ENCODE measurements at regions not wholly inside any gene's neighbourhood (a gene's known extent, or its start where the extent isn't known, plus 50 kb on each side); places are given as distances from the start of the nearest gene placed in this dataset.
"Not testable (repeated sequence)": the region's sequence is repeated elsewhere in the genome, so short reads cannot be mapped to it uniquely, and the experiment has no call there.

- Mint-ChIP-seq H3K36me3 (ENCODE audit: low read depth) (no peaks in the 10 kb centered on the region), H3K27me3 (no peaks in the 10 kb centered on the region), H3K9me3 (no peaks in the 10 kb centered on the region), H3K4me1 (ENCODE audit: low read depth) (peaks cover 40% of the 10 kb centered on the region), H3K4me3 (no peak overlapping the region), H3K27ac (peak overlapping the region; percentile 11)
Observed at GRCh38 chr13:33547035-33547434, 261.5 kb upstream of the STARD13 start.

DNA sequence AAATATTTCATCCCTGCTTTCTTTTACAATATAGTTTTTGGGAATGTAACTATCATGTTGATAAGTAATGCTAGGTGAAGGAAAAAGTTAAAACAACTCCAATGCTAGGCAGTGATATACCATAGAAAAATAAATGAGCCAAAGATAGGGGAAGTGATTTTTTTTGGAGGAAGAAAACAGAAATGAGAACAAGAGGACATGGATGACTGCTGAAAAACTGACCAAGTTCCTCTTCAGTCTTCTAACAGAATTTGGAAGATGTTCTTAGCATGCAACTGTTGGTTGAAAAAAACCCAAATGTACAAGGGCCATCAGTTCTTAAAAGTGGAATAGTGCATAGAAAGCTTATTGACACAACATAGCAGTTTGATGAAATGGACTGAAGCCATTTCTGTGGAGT is 262.5 kb upstream of the STARD13 start:
- Mint-ChIP-seq H3K27me3 (no peaks in the 10 kb centered on the region), H3K27ac (no peak overlapping the region), H3K4me1 (ENCODE audit: low read depth) (peaks cover 35% of the 10 kb centered on the region), H3K36me3 (ENCODE audit: low read depth) (no peaks in the 10 kb centered on the region), H3K4me3 (no peak overlapping the region), H3K9me3 (no peaks in the 10 kb centered on the region)

- no peaks in the 10 kb centered on the region for H3K36me3 Mint-ChIP-seq (ENCODE audit: low read depth)
- no peaks in the 10 kb centered on the region for H3K27me3 Mint-ChIP-seq
- no peaks in the 10 kb centered on the region for H3K9me3 Mint-ChIP-seq
- no peak overlapping the region for H3K4me3 Mint-ChIP-seq
- no peak overlapping the region for H3K27ac Mint-ChIP-seq
- H3K4me1 Mint-ChIP-seq (ENCODE audit: low read depth), result peaks cover 24% of the 10 kb centered on the region
Observed at GRCh38 chr13:33550276-33550675, 264.7 kb upstream of the STARD13 start.

GRCh38 chr13:33550885-33551284 is 265.3 kb upstream of the STARD13 start:
- no peaks in the 10 kb centered on the region for H3K36me3 Mint-ChIP-seq (ENCODE audit: low read depth)
- no peaks in the 10 kb centered on the region for H3K9me3 Mint-ChIP-seq
- H3K4me1 Mint-ChIP-seq (ENCODE audit: low read depth), result peaks cover 19% of the 10 kb centered on the region
- no peak overlapping the region for H3K4me3 Mint-ChIP-seq
- peak overlapping the region; percentile 52 for H3K27ac Mint-ChIP-seq
- peaks cover 5% of the 10 kb centered on the region for H3K27me3 Mint-ChIP-seq

- peaks cover 11% of the 10 kb centered on the region for H3K27me3 Mint-ChIP-seq
- no peak overlapping the region for H3K27ac Mint-ChIP-seq
- no peak overlapping the region for H3K4me3 Mint-ChIP-seq
- peaks cover 9% of the 10 kb centered on the region for H3K4me1 Mint-ChIP-seq (ENCODE audit: low read depth)
- H3K36me3 Mint-ChIP-seq (ENCODE audit: low read depth), result no peaks in the 10 kb centered on the region
- no peaks in the 10 kb centered on the region for H3K9me3 Mint-ChIP-seq
Observed at GRCh38 chr13:33554919-33555791, 262.8 kb upstream of the RFC3 start.

DNA sequence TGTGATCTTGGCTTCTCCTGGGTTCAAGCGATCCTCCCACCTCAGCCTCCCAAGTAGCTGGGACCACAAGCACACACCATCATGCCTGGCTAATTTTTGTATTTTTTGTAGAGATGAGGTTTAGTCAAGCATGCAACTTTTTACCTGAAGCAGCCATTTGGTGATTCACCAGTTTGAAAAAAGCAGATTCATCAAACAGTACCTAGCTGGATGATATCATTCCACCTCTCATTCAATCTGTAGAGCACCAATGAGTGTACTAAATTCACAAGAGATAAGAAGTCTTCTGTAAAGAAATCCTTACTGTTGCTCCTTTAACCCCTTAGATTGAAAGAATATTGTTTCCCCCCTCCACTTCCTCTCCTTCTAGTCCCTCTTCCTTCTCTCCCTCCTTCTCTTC is 261.1 kb upstream of the RFC3 start:
- peaks cover 9% of the 10 kb centered on the region for H3K4me1 Mint-ChIP-seq (ENCODE audit: low read depth)
- no peak overlapping the region for H3K4me3 Mint-ChIP-seq
- H3K27me3 Mint-ChIP-seq, result peaks cover 15% of the 10 kb centered on the region
- H3K36me3 Mint-ChIP-seq (ENCODE audit: low read depth), result no peaks in the 10 kb centered on the region
- no peaks in the 10 kb centered on the region for H3K9me3 Mint-ChIP-seq
- H3K27ac Mint-ChIP-seq, result no peak overlapping the region

- H3K36me3 Mint-ChIP-seq (ENCODE audit: low read depth), result no peaks in the 10 kb centered on the region
- H3K27ac Mint-ChIP-seq, result no peak overlapping the region
- no peak overlapping the region for H3K4me3 Mint-ChIP-seq
- H3K4me1 Mint-ChIP-seq (ENCODE audit: low read depth), result no peaks in the 10 kb centered on the region
- no peaks in the 10 kb centered on the region for H3K9me3 Mint-ChIP-seq
- H3K27me3 Mint-ChIP-seq, result peaks cover 21% of the 10 kb centered on the region
Observed at GRCh38 chr13:33560726-33561125, 257.2 kb upstream of the RFC3 start.

- no peak overlapping the region for H3K27ac Mint-ChIP-seq
- no peaks in the 10 kb centered on the region for H3K9me3 Mint-ChIP-seq
- H3K4me3 Mint-ChIP-seq, result no peak overlapping the region
- H3K27me3 Mint-ChIP-seq, result peaks cover 19% of the 10 kb centered on the region
- H3K4me1 Mint-ChIP-seq (ENCODE audit: low read depth), result no peaks in the 10 kb centered on the region
- H3K36me3 Mint-ChIP-seq (ENCODE audit: low read depth), result no peaks in the 10 kb centered on the region
Observed at GRCh38 chr13:33561627-33562026, 256.3 kb upstream of the RFC3 start.

GRCh38 chr13:33571618-33572017 is 246.3 kb upstream of the RFC3 start:
- Mint-ChIP-seq H3K9me3 (no peaks in the 10 kb centered on the region), H3K27ac (no peak overlapping the region), H3K4me1 (ENCODE audit: low read depth) (no peaks in the 10 kb centered on the region), H3K36me3 (ENCODE audit: low read depth) (no peaks in the 10 kb centered on the region), H3K4me3 (no peak overlapping the region), H3K27me3 (peaks cover 8% of the 10 kb centered on the region)

GRCh38 chr13:33572322-33572721 is 245.6 kb upstream of the RFC3 start:
- H3K4me3 Mint-ChIP-seq; H3K9me3 Mint-ChIP-seq; H3K36me3 Mint-ChIP-seq (ENCODE audit: low read depth); H3K4me1 Mint-ChIP-seq (ENCODE audit: low read depth); H3K27ac Mint-ChIP-seq: not testable (repeated sequence)
- peaks cover 10% of the 10 kb centered on the region for H3K27me3 Mint-ChIP-seq

DNA sequence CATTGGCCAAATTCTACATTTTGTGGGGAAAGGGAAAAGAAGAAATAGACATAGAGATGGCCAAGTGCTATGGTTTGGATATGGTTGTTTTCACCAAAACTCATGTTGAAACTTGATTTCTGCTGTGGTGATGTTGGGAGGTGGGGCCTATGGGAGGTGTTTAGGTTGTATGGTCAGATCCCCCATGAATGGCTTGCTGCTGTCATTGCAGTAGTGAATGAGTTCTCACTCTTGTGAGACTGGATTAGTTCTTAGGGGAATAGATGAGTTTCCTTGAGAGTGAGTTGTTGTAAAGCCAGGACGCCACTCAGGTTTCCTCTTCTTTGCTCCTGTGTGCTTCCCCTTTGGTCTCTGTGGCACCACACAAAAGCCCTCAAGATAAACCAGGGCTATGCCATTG is 242.6 kb upstream of the RFC3 start:
- Mint-ChIP-seq H3K9me3 (no peaks in the 10 kb centered on the region), H3K27me3 (peaks cover 27% of the 10 kb centered on the region), H3K4me1 (ENCODE audit: low read depth) (no peaks in the 10 kb centered on the region), H3K36me3 (ENCODE audit: low read depth) (no peaks in the 10 kb centered on the region), H3K4me3 (no peak overlapping the region), H3K27ac (no peak overlapping the region)

GRCh38 chr13:33577007-33577406 is 240.9 kb upstream of the RFC3 start:
- Mint-ChIP-seq H3K9me3 (no peaks in the 10 kb centered on the region), H3K27me3 (peaks cover 22% of the 10 kb centered on the region), H3K36me3 (ENCODE audit: low read depth) (no peaks in the 10 kb centered on the region)

DNA sequence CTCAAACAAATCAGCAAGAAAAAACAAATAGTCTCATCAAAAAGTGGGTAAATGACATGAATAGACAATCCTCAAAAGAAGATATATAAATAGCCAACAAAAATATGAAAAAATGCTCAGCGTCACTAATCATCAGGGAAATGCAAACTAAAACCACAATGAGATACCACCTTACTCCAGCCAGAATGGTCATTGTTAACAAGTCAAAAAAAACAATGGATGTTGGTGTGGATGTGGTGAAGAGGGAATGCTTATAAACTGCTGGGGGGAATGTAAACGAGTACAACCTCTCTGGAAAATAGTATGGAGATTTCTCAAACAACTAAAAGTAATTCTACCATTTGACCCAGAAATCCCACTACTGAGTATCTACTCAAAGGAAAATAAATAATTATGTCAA is 239.2 kb upstream of the RFC3 start:
- no peak overlapping the region for H3K4me3 Mint-ChIP-seq
- no peaks in the 10 kb centered on the region for H3K9me3 Mint-ChIP-seq
- H3K4me1 Mint-ChIP-seq (ENCODE audit: low read depth), result no peaks in the 10 kb centered on the region
- H3K27me3 Mint-ChIP-seq, result peaks cover 22% of the 10 kb centered on the region
- H3K27ac Mint-ChIP-seq, result no peak overlapping the region
- H3K36me3 Mint-ChIP-seq (ENCODE audit: low read depth), result no peaks in the 10 kb centered on the region

More at GRCh38 chr13:33577007-33577406, 240.9 kb upstream of the RFC3 start:
- H3K4me1 Mint-ChIP-seq (ENCODE audit: low read depth), result no peaks in the 10 kb centered on the region
- no peak overlapping the region for H3K4me3 Mint-ChIP-seq
- H3K27ac Mint-ChIP-seq, result no peak overlapping the region

GRCh38 chr13:33582121-33582520 is 235.8 kb upstream of the RFC3 start:
- H3K4me1 Mint-ChIP-seq (ENCODE audit: low read depth), result no peaks in the 10 kb centered on the region
- no peak overlapping the region for H3K4me3 Mint-ChIP-seq
- H3K27ac Mint-ChIP-seq, result no peak overlapping the region
- H3K9me3 Mint-ChIP-seq, result no peaks in the 10 kb centered on the region
- no peaks in the 10 kb centered on the region for H3K36me3 Mint-ChIP-seq (ENCODE audit: low read depth)
- H3K27me3 Mint-ChIP-seq, result peaks cover 19% of the 10 kb centered on the region

GRCh38 chr13:33583398-33583797 is 234.6 kb upstream of the RFC3 start:
- H3K4me3 Mint-ChIP-seq, result no peak overlapping the region
- H3K9me3 Mint-ChIP-seq, result no peaks in the 10 kb centered on the region
- H3K4me1 Mint-ChIP-seq (ENCODE audit: low read depth), result no peaks in the 10 kb centered on the region
- H3K36me3 Mint-ChIP-seq (ENCODE audit: low read depth), result no peaks in the 10 kb centered on the region
- H3K27me3 Mint-ChIP-seq, result peaks cover 9% of the 10 kb centered on the region
- H3K27ac Mint-ChIP-seq, result no peak overlapping the region

DNA sequence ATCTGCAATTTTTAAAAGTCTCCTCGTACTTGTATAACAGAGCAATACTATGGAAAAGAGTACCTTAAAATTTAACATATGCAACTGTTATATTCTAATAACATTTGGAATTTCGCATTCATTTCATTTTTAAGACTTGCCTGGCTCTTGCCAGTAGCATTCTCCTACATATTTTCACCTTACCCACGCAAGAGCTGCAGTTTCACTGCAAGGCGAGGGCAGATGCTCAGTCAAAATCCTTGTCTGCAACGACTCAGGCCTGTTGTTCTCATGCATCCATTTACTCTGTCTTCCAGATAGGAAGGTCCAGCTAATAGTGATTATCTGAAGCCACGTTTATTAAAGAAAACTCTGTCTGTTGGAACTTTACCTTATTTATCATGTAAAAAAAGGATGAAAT is 227.0 kb upstream of the RFC3 start:
- H3K4me1 Mint-ChIP-seq (ENCODE audit: low read depth), result no peaks in the 10 kb centered on the region
- H3K9me3 Mint-ChIP-seq, result no peaks in the 10 kb centered on the region
- H3K36me3 Mint-ChIP-seq (ENCODE audit: low read depth), result no peaks in the 10 kb centered on the region
- H3K27me3 Mint-ChIP-seq, result peaks cover 4% of the 10 kb centered on the region
- H3K27ac Mint-ChIP-seq, result no peak overlapping the region
- no peak overlapping the region for H3K4me3 Mint-ChIP-seq

All from stimulated activated naive CD8-positive, alpha-beta T cell treated with anti-CD3 and anti-CD28 coated beads, Interleukin-15, Interleukin-2, amounts not matched to agents 100 ng/mL and 50 ng/mL, for 24 hours (primary cell).